Dermis blood vessel endothelial cell (primary cell): ENCODE measurements at regions not wholly inside any gene's neighbourhood (a gene's known extent, or its start where the extent isn't known, plus 50 kb on each side); places are given as distances from the start of the nearest gene placed in this dataset.

ENCODE experiments used
- DNase-seq: peaks from one replicate; pipeline ENCODE4 v3.0.0; 2010

DNA sequence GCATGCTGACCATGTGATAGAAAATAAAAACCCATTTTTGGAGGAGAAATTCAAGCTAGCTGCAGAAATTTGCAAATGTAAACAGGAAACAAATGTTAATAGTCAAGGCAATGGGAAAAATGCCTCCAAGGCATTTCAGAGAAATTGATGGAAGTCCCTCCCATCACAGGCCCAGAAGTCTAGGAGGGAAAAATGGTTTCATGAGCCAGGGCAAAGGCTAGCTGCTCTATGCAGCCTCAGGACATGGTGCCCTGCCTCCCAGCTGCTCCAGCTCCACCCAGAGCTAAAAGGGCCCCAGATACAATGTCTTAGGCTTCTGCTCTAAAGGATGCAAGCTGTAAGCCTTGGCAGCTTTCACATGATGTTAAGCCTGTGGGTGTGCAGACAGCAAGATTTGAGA lies 1419.4 kb upstream of the CELF4 start:
- no peak for DNase-seq

DNA sequence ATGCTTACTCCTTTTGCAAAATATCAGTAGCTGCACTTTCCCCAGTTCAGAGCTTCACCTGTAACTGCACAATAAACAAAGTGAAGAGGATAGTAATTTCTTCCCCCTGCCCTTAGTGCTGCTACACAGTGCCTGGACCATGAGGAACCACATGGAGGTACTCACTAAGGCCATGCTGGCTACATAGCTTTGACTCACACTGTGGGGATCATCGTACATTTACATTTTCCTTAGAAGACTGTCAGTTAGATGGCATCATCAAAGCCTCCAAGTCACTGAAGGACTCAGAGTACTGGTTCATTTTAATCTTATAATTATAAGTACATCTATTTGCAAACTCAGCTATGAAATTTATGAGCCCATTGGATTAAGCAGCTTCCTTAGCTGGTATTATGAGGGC lies 1416.5 kb upstream of the CELF4 start:
- no peak for DNase-seq

DNA sequence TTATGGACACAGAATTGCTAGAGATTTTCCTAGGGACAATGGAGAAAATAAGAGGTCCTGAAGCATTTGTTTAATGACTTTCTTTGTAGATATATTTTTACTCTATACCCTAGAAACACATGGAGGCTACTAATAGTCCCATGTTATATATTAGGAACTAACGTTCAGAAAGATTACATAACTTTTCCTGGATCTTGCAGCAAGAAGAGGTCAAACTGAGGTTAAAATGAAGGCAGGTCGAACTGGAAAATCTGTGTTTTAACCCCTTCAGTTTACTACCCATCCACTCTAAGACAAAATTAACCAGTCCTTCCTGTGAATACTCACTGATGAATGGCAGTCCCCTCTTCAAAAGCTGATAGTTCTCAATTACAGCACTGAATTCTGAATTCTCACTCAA lies 1415.8 kb upstream of the CELF4 start:
- DNase-seq = no peak

DNA sequence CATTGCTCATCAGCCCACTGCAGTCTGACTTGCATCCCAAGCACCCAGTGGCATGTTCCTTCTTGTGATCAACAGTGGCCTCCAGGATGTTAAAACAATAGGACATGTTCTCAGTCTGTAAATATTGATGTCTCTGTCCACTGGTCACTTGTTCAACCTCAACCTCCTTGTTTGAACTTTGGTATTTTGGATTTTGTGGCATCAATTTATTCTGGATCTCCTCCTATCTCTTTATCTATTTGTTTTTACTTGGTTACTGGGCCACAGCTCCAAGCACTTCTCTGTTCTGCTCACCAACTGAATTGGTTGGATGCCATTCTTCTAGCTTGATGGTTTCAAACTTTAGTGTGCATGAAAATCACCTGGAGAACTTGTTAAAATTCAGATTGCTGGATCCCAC lies 1414.8 kb upstream of the CELF4 start:
- DNase-seq = no peak

DNA sequence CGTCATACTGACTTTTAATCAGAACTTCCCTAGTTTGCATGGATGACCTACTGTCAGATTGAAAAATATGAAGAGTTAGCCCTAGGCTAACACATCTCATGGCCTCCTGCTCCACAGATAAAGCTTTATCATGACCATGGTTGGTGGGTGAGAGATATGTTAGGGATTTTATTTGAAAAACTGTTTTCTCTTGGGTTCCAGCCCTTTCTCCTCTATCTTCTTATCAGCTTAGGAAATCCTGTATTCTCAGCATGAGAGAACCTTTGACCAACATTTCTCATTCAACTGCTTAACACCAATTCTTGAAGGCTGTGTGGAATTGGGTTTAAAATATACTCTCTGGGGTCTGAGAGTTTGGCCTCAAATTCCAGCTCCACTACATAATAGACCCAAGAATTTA lies 1407.0 kb upstream of the CELF4 start:
- no peak for DNase-seq

DNA sequence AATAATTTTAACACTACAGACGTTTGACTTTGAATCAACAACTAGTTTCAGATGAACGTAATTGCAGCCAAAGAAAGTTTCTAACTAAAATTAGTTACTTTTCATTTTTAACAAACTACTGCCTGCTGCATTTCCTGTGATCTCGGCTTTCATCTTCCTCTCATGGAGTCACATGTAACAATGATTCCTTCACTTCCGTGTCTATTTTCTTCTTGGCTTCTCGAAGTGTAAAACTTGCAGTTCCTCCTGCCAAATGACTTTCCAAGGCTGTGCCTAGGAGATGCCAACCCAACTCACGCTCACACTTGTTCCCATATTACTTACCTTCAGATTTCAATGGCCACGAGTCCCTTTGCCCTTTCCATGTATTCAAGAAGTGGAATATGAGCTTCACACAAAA lies 1406.3 kb upstream of the CELF4 start:
- no peak for DNase-seq

DNA sequence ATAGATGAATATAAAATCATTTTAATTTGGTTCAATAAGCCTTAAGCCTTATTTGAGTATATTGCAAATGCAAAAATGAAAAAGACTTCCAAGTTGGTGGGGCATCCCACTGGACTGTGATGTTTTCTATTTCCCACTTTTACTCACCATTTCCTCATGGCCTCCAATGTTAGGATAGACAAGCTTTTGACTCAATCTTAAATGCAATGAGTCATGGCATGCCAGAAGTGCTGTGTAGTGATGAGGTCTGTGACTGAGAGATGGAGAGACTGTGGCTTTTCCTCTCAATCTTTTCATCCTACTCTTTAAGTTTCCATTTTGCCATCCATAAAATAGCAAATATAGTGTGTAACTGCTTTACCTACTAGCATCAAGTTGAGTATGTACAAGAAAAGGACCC lies 1401.2 kb upstream of the CELF4 start:
- DNase-seq = no peak

DNA sequence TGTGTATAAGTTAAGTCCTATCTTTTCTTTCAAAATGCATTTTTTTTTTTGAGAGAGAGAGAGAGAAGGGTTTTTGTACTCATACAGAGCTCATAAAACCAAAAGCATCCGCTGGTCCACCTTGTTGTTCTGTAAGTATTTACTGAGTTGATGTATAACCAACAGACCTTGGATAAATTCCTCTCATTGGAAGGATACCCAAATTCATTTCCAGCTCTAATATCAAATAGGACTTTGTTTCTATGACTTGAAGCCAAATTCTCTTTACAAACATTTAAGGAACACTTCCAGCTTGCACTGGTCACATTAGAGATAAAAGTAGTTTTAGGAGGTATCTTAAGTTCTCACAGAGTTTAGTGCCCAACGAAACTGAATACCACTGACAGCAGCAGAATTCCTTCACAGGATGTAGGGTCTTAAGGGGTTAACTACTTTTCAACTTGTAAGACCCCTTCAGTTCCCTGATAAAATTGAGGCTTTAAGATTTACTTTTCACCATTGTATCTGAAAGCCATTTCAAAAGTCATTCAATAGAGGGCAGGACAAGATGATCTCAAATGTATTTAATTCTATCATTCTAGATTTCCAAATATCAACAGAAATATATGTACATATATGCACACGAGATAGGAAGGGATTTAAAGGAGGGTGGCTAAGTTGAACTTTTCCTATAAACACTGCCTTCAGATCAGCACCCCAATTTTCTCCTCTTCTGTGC lies 1398.5 kb upstream of the CELF4 start:
- no peak for DNase-seq

DNA sequence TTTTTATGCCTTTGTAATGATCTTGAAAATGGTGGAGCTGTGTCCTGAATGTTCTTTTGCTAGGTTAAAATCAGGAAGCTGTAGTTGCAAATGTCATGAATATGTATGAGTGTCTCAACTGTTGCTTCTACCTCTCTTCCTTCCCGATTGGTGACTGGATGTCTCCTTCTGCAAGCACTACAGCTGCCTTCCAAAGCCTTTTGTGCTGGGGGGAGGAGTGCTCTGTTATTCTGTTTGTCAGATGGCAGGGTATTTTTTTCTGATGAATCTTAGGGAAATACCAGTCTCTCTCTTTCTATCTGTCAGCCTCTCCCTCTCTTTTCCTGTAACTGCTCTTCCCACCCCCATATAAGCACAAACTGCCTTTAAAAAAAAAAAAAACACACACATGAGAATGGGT lies 1396.3 kb upstream of the CELF4 start:
- DNase-seq = no peak

DNA sequence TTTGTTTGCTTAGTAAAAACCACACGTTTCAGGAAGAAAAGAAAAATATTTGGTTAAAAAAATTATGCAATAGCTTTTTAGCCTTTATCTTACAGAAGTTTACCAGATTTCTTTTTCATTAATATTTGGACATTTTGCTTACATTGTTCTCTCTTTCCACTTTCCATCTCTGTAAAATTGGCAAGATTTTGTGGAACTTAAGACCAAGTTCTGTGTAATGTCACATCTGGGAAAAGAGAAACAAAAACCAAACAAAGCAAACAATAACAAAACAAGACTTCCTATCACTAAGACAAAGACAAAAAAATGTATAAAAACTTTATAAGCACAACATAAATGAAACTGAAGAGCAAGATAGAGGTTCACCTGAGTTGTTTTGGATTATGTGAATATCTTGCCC lies 1392.1 kb upstream of the CELF4 start:
- no peak for DNase-seq

DNA sequence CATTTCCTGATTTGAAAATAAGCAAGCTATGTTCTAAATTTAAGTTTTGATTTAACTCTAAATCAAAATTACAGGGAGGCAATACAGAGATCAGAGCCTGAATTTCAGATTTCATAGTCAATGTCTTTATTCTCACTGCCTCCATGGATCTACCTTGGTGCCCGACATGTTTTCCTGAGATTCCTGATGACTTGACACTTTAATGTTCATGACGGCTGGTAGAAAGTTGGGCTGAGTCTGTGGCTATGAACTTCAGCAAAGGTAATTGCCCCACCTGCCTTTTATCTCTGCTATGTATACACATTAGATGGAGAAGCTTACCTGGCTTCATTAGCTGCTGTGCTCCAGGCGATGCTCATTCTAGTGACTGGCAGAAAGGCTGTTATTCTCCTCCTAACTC lies 1390.5 kb upstream of the CELF4 start:
- DNase-seq = no peak

DNA sequence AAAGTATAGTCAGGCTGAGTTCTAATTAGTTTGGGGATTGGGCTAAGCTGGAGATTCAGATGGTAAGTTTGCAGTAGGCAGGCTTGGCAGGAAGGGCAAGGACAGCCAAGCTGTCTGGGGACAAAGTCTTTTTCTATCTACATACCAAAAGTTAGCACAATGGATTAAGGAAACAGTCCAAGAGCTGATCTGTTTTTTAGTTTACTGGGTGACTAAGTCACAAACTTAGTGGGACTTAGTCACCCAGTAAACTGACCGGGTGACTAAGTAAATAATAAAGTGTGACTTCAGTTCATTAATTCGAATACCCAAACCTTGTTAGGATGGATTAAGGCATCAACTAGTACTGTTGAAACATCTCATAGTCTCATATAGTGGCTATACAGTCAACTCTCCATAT lies 1386.0 kb upstream of the CELF4 start:
- no peak for DNase-seq

DNA sequence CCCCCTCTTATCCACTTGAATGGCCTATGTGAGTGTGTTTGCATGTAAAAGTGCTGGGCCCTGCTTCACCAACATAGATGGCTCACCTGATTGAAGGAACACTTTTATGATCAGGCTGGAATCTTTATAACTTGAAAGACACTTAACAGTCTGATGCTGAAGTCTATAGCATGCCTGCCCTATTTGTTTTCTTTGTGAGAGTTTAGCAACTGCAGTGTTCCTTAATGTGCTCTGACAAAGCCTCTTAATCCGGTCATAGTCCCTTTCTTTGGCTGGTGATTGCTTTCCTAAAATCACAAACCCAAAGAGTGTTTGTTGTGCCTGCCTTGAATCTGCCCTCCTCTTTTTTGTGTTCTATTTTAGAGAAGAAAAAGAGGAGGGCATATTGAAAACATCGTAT lies 1382.8 kb upstream of the CELF4 start:
- no peak for DNase-seq

DNA sequence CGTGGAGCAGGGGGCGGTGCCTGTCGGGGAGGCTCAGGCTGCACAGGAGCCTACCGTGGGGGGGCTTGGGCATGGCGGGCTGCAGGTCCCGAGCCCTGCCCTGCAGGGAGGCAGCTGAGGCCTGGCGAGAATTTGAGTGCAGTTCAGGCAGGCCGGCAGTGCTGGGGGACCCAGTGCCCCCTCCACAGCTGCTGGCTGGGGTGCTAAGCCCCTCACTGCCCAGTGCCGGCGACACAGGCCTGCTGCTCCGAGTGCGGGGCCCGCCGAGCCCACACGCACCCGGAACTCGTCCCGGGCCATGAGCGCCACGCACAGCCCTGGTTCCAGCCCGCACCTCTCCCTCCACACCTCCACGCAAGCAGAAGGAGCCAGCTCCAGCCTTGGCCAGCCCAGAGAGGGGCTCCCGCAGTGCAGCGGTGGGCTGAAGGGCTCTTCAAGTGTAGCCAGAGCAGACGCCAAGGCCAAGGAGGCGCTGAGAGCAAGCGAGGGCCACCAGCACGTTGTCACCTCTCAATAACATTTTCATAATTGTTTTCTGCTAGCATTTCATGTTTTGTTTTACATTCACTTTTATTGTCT lies 1378.9 kb upstream of the CELF4 start:
- DNase-seq = no peak

DNA sequence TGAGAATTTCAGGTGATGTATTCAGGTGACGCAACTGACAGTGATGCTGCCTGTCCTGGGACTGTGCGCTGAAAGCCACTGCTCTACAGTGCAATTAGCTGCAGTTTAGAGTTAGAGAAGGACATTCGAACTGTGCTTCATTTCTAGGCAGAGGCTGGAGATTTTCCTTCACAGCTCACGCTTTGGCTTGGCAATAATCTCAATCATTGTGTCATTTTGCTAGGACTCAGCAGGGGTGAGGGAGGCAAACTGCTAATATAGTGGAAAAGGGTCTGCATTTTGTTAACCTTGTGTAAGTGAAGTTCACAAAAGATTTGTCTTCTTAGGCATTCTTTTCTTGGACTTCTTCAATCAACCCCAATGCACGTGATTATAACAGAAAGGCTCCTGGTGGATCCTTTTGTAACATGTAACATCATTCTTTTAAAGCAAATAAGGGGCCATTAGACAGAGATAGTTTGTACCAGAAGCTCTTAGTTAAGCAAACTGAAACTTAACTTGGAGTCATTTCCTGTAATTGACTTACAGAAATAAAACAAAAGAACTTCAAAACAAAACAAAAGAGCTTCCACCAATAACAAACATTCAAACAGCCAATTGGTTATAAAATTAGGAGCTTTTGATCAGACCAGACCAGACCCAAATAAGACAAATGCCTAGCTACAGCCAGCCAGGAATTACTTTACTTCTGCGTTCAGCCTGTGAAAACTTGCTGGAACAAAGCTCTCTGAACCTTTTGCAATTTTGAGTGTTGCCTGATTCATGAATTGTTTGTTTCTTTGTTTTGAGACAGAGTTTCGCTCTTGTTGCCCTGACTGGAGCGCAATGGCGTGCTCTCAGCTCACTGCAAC lies 1376.3 kb upstream of the CELF4 start:
- no peak for DNase-seq

DNA sequence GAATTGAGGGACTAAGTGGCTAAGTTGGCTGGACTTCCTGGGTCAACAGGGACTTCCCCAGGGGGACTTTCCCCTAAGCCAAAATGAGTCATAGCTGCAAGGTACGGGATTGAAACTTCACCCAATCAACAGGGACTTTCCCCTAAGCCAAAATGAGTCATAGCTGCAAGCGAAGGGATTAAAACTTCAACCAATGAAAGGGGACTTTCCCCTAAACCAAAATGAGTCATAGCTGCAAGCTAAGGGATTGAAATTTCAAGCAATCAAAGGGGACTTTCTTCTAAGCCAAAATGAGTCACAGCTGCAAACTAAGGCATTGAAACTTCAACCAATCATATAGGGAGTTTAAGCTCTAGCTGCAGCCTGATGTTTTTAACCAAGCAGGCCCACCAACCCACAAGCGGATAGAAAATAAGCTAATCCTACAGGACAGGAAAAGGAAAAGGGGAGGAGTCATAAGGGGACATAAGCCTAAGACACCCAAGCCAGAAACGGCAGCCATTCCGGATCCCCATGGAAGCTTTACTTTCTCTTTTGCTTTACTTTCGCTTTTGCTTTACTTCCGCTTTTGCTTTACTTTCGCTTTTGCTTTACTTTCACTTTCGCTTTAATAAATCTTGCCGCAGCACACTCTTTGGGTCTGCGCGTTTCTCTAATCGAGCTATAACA lies 1375.4 kb upstream of the CELF4 start:
- peak; percentile 13 for DNase-seq

DNA sequence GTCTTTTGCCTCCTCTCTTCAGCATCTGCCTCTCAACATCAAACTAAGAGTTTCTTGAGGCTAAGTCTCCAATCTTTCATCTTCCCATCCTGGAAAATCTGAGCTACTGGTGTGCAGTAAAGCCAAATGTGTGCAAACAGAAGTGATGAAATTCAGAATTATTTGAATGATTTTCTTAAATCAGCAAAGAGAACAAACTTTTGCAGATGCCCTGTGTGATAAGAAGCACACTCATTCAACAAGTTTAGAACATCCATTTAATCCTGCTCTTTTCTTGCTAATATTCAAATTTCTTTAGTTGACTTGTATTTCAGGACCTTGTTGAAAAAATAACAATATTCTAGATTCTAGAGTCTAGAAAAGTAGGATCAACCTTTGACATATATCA lies 1374.9 kb upstream of the CELF4 start:
- no peak for DNase-seq

DNA sequence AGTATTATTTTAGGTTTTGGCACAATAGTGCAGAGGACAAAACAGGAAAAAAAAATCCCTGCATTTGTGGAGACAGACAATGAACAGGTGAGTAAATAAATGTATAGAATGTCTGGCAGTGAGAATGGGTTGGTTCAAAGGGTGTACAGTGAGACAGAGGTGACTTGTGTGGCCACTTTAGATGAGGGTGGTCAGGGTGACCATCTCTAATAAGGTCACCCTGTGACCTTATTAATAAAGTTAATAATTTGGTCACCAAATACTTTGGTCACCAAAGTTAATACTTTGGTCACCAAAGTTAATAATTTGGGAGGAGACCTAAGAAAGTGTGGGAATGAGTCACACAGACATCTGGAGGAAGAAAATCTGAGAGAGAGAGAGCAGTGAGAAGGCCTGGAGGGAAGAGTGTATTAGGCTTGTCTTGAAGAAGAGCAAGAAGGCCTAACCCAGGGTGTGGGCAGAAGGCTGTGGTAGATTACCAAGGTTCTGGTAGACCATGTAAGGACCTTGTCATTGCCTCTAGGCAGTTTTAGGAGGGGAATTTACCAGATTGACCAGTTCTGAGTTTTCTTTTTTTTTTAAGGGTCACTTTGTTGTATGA lies 1368.4 kb upstream of the CELF4 start:
- DNase-seq = no peak

DNA sequence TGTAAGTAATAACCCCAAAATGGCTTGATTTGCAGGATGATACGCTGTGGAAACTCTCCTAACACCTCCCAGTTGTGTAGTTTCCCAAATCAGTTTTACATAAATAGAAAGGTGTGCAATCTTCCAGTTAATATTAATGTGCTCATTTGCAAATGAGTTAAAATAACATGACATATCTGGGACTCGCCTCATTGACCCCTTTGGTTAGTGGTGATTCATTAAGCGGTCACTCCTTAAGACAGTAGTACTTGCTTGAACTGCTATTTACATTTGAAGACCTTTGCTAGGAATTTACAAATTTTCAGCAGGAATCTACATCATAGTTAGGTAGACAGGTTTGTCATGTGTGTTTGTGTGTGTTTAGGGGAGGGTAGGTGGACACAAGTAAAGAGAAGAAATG lies 1367.7 kb upstream of the CELF4 start:
- no peak for DNase-seq

DNA sequence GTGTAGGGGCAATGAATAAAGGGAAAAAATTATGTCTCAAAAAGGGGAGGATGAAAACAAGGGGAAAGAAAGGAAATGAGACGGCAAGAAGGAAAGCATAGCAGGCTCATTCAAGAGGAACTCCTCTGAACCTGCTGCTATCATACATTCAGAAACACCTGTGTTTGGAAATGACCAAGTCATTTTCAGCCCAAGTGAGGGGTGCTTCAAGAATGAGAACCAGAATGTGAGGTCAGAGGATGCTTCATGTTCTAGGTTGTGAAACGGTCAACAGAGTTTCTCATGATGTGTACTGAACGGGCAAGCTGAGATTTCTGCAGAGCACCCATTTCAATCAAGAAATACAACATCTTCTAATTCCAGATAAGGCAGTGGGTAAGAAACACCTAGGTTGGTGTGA lies 1367.2 kb upstream of the CELF4 start:
- no peak for DNase-seq

DNA sequence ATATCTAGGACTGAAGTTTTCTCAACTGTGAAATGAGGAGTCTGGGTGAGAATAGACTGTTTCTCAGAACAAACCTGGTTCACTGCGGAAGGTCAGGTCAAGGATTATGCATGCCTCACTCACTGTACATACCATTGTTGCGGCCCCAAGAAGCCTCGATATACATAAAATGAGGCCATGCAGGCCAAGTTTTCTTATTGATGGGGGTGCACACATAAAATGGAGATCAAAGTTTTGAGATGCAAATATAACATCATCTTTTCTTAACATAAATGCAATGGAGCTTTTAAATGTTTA lies 1366.1 kb upstream of the CELF4 start:
- DNase-seq = no peak

DNA sequence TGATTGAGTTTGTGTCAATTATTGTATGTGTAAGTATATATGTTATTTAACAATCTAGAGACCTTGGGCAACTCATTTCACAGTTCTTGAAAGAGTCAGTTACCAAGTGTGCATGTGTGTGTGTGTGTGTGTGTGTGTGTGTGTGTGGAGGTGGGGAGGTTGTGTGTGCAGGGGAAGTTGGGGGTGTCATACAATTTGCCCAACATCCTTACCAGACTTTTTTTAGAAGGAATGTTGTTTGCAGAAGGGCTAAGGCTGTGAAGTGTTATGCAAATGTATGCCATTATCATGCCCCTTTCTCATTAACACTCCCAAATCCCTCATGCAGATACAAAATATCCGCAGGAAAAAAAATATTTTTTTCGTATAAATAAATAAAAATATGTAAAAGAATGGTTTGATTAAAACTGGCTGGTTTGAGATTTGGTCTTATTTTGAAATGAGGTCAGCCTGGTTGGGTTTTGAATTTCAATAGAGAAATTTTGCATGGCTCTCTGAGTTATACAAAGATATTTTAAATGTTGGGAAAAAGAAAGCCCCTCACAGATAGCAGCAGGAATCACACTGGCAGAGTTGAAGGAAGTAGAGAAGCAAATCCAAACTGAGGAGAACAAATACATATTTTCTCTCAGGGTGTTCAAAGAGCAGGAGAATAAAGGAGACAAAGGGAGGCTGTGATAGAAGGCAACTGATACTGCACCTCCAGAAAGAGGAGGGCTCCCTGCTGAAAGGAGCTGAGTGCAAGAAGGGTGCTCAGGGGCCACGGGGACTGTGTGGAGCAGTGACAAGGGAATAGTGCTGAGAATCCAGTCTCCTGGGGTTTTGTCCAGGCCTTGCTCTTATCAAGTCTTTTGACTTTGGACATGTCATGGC lies 1365.5 kb upstream of the CELF4 start:
- no peak for DNase-seq
